Stimulated activated CD8-positive, alpha-beta memory T cell treated with anti-CD3 and anti-CD28 coated beads, Interleukin-4, amount 100 ng/mL, for 4 hours (primary cell): ENCODE measurements at regions not wholly inside any gene's neighbourhood (a gene's known extent, or its start where the extent isn't known, plus 50 kb on each side); places are given as distances from the start of the nearest gene placed in this dataset.

Experiments
- DNase-seq, 2 donors: peaks; one replicate each; pipeline ENCODE4 v3.0.0-alpha.2; 2020; ENCODE audit warnings: low read depth in 2 of 2, low spot score in 1 of 2

DNA sequence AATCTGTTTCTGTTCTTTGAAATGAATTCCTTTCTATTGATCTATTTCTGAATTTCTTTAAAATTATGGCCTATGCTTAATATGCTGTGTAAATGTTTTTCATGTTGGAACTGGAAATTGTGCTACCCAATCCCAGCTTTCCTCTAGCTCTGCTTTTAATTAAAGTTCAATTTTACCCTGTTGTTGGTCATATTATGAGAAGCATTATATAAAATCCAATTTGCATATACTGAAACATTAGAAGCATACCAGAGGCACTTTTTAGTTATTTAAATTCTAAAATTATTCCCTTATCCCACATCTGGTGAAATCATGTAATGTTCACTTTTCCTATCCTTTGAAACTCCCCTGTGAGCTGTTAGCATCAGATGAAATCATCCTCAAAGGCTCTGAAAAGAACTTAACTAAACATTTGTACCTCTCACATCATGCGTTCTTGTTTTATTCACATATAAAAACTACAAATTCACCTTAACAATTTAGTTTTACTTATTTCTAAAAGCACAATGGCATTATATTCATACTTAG, 160.6 kb upstream of the COL21A1 start:
- DNase-seq = no peak

DNA sequence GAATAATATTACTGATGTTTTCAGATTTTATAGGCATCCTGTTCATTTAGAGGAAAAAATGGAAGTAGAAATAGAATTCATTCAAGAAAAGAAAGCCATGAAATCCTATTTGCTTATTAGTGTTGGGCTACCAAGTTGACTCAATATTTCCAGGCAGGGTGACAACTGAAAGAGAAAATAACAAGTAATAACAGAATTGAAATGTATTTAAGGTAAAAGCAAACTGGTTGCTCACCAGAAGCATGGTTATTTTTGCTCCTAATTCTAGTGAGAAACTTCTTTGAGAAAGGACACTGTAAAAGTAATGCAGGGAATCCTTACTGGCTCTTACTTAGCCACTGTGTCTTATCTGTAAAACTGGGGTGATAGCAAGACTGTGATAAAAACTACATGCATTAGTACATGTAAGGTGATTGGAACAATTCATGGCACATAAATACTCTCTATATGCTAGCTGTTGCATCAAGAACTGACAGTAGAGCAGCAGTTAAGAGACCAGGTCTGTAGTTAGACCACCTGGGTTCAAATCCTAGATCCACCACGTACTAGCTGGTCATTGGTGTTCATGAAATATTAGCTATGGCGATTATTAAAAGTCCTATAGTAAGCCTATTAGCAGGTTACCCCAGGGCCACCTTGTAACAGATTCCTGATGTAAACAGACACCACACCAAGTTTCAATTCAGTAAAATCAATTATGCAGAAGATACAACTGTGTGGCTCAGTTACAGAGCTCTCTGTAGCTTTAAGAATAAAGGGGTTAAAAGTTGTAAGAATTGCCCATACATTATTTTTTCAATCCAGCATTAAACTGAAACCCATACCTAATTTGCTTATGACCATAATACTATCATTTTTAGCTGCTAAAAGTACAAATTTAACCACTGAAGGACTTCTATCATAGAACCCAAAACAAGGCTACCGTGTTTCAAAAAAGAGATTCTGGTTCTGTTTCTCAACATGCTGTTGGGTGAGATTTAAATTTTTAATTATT, 159.2 kb upstream of the COL21A1 start:
- no peak for DNase-seq

DNA sequence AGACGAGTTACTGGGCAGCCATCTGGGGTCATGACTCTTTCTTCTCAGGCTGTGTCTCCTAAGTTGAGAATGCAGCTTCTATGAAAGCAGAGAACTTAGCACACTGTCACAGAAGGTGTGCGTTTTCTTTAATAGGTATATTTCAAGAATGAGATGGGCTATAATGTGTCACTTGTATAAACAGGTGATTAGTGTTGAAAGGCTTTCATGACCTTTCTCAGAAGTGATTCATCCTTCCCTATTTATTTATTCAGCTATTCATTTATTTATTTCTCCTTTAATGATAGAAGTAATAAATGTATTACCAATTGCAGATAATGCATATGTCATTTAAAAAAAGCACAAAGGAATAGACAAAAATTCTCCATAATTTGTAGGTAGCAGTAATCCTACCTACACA, 157.2 kb upstream of the COL21A1 start:
- no peak for DNase-seq

DNA sequence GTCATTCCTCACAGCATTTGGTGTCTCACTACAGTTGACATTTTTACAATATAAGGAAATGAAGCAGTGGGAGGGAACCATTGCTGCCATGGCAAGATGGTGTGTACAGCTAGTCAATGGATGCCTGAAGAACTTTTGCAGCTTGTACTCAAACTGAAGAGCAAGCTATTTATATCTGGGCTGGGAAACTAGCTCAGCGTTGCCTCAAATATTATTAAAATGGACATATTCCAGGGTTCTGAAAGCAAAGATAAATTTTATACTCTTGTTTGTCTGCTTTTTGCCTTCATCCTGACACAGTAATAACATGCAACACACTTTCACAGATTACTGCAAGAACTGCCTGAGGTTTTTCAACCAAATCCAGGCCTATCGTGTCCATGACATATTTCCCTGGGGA, 156.4 kb upstream of the COL21A1 start:
- no peak for DNase-seq

DNA sequence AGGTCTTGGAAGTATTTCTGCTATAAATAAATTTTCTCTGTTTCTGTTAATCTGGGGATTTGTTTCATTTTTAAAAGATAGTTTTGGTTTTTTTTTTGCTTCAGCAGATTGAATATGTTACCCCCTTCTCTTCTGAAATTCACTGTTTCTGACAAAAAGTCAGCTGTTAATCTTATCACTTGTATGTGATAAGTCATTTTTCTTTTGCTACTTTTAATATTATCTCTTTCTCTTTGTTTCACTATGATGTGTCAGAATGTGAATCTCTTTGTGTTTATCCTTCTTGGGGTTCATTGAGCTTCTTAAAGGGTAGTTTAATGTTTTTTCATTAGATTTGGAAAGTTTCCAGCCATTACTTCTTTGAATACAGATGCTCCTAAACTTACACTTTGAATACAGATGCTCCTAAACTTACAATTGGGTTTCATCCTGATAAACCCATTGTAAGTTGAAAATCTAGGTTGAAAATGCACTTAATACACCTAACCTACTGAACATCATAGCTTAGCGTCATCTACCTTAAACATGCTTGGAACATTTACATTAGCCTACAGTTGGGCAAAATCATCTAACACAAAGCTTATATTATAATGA, 154.2 kb upstream of the COL21A1 start:
- no peak for DNase-seq

DNA sequence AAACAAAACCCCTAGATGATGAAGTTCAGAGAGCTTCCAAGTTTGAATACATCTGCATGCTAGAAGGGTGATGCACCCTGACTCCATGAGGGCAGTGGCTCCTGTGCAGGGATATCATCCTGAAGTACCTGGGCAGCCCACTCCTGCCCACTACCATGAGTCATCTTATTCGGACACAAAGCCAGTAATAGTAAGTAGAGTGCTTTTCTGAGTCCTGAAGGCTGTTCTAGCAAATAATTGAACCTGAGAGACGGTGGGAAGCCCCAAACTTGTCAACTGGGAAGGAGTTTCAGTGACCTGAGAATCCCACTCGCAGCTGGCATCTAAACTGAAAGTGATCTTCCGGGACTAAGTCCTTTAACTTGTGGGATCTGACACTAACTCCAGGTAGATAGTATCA, 152.9 kb upstream of the COL21A1 start:
- no peak for DNase-seq

DNA sequence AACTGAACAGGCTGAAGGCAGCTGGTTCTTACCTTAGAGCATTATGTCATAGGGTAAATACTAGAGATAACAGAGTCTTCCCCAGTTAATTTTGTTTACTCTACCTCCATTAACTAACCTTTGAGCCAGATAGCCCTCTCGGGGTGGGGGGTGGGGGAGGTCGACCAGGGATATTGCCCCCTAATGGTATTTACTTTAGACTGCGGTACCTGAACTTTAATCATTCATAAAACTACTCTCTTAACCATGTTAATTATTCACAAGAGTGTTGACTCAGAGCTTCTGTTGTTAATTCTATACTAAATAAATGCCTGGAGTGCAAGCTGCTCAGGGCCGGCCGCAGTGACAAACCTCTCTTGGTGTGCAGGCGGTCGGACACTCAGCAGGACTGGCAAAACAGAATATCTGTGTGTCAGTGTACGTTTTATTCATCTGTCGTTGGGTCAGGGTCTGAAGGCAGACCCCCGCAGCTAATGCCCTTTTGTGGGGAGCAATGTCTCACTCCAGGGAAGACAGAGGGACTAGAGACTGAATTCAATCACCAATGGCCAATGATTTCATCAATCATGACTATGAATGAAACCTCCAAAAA, 152.4 kb upstream of the COL21A1 start:
- no peak for DNase-seq

DNA sequence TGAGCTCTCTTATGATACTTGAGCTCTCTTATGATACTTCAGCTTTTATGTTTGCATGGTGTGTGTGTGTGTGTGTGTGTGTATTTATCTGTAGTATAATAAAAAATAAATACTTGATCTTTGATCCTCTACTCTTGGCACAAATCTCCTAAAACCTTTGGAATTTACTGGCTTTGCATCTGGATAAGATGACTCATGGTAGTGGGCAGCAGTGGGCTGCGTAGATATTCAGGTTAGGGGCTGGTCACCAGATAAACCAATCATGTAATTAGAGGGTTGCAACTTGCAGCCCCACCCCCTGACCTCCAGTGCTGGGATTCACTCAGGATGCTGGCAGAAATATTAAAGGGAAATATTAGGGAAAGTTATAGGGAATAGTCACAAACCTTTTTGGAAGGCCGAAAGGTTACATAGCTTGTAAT, 151.9 kb upstream of the COL21A1 start:
- DNase-seq = no peak

DNA sequence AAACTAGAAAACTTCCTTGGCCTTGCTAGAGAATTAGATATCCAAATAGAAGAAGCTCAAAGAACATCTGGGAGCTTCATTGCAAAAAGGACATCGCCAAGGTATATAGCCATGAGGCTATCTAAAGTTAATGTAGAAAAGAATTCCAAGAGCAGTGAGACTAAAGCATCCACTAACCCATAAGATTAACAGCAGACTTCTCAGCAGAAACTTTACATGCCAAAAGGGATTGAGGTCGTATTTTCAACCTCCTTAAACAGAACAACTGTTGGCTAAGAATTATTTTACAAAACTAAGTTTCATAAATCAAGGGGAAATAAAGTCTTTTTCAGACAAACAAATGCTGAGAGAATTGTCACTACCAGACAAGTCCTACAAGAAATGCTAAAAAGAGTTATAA, 149.1 kb upstream of the COL21A1 start:
- DNase-seq = no peak

DNA sequence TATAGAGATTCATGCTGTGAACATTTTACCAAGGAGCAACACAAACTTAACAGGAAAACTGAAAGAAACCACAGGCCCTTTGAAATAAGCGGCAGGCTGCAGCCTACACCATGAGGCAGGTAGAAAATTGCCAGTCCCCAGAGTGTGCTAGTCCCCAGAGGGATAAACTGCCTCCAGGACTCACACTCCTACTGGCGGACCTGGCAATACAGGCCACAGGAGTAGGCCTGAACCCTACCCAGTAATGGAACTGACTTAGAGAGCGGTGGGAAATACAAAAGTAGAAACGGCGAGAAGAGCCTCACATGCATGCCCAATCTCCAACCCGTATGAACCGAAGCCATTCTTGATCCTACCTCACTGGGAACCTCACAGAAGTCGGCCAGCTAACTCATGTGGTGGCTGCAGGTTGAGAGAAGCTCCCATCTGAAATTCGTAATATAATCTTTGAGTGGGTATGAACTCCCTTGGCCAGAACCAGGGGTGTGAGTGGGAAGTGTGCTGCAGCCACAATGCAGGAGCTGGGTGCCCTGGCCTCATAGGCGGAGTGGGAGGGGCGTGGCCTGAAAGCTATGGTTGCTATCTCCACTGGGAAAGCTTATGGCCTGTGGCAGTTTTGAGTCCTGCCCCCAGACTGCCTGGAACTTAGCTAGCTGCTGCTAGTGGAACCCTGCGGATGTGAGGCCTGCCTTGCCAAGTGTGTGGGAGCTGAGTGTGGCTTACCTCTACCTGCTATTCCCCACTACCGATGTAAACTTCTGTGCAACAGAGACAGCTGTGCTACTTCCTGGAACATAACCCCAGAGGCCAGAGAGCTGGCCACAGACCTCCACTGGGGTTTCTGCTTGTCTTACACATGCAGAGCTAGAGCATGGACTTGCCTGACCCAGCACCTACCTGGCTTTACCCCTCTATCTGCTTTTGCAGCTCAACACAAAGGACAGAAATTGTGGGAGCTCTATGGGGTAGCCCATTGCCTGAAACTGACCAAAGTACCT, 146.5 kb upstream of the COL21A1 start:
- no peak for DNase-seq

DNA sequence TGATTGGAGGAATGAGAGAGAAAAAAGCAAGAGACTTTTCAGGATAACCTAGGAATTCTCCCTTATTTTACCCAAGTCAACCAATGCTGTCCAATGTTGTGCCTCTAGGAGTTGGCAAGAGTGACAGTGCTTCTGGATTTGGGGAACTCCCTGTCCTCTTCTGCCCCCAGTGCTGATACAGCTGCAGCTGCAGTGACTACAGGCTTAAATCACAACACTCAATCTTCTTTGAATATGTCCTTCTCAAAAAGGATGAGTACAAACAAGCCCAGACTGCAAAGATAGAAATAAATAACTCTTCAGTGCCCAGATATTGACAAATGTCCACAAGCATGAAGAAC, 141.0 kb upstream of the COL21A1 start:
- DNase-seq = no peak

DNA sequence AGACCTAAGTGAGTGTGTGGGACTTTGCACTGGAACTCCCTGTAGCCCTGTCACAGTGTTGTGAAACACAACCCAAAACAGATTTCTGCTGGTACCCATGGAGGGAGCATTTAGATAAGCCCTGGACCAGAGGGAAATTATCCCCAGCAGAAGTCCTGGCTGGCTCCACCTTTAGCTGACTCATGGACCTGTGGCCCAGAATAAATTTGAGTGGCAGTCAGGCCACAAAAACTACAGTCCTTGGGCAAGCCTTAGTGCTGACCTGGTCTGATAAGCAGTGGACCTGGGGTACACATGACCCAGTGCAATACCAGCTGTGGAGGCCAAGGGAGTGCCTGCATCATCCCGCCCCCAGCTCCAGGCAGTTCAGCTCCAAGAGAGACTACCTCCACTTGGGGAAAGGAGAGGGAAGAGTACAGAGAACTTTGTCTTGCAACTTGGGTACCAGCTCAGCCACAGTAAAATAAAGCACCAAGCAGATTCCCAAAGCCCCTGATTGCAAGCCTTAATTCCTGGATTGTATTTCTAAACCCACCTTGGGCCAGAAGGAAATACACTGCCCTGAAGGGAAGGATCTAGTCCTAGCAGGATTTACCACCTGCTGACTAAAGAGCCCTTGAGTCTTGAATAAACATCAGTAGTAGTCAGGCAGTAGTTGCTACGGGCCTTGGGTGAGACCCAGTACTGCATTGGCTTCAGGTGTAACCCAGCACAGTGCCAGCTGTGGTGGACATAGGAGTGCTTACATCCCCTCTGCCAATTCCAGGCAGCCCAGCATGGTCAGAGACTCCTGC, 140.4 kb upstream of the COL21A1 start:
- DNase-seq = no peak

DNA sequence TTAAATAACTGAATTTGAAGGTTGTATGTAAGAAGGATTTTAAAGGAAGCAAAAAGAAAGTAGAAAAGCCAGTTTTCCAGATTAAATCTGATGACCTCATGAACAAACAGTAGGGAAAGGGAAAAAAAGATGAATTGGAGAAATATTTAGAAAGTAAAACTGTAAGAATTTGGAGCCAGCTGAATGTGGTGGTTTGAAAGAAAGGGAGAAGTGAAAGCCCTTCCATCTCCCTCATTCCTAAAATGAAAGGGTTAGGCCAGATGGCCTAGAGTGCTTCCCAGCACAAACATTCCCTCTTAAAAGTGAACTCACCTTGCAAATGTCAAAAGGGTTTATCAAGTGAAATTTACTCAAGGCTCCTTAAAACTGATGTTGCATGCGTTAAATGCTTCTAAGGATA, 139.3 kb upstream of the COL21A1 start:
- DNase-seq = no peak

DNA sequence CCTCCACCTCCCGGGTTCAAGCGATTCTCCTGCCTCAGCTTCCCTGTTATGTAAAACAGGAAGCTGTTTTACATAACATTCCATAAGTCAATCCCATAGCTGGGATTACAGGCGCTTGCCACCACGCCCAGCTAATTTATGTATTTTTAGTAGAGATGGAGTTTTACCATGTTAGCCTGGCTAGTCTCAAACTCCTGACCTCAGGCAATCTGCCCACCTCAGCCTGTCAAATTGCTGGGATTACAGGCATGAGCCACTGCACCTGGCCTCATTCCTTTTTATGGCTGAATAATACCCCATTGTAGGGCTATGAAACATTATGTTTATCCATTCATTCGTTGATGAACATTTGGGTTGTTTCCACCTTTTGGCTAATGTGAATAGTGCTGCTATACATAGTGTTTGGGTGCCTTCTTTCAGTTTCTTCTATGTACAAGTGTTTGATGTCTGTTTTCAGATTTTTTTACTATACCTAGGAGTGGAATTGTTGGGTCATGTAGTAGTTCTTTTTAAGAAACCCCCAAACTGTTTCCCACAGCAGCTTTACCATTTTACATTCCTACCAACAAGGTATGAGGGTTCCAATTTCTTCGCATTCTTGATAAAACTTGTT, 138.7 kb upstream of the COL21A1 start:
- DNase-seq = no peak

DNA sequence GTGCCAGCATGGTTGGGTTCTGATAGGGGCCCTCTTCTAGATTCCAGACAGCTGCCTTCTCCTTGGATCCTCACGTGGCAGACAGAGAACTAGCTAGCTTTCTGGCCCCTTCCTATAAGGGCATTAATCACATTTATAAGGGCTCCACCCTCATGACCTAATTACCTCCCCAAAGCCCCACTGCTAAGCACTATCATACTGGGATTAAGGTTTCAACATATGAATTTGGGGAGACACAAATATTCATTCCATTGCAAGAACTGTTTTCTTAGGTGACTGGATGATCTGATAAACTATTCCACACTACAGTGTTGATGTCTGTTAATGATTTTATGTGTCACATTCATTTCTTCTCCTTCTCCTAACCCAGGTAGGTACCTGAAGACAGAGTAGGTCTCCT, 135.8 kb upstream of the COL21A1 start:
- no peak for DNase-seq

DNA sequence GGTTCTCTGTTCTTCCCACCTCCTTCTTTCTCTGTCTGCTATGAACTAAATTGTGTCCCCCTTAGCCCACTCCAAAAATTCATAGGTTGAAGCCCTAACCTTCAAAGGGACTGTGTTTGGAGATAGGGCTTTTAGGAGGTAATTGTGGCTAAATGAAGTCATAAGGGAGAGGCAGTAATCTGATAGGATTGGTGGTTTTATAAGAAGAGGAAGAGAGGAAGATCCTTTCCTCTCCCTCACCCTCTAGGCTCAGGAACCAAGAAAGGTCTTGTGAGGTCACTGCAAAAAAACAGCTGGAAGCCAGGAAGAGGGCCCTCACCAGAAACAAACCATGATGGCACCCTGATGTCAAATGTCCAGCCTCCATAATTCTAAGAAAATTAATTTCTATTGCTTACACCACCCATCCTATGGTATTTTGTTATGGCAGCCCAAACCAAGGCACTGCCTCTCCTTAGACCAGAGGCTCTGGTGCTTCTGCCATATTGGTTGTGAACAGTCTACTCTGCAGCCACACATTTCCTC, 135.1 kb upstream of the COL21A1 start:
- DNase-seq = no peak

DNA sequence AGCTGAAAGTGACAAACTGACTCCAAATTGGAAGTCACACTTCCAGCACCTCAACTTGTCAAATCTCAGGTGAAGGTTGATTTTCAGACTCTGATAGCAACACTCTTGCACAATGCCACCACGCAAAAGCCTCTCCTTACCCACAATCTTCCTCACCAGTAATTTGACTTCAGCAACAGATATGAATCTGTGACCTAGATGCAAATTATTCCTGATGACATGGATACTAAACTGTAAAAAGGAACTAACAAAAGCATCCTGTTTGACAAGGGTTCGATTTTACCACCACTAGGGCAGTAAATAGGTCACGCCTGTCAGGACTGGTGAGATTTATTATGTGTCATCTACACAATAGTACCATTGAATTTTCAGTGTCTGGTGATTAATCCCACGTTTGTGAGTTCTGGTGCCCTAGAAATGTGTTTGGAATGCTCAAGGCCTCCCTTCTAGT, 134.4 kb upstream of the COL21A1 start:
- DNase-seq = no peak

DNA sequence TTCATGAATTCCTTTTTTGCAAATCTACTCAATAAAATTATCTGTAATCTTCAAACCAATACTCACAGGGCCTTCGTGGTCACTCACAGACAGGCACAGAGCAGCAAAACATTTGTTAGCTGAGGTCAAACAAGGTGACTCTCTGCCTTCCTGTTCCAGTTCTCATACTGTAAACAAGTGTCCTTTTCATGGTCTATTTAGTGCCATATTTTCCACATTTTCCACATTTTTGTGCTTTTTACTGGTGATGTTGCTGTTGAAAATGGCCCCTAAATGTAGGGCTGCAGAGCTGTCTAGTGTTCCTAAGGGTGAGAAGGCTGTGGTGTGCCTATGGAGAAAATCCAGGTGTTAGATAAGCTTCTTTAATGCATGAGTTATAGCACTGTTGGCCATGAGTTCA, 133.1 kb upstream of the COL21A1 start:
- no peak for DNase-seq

DNA sequence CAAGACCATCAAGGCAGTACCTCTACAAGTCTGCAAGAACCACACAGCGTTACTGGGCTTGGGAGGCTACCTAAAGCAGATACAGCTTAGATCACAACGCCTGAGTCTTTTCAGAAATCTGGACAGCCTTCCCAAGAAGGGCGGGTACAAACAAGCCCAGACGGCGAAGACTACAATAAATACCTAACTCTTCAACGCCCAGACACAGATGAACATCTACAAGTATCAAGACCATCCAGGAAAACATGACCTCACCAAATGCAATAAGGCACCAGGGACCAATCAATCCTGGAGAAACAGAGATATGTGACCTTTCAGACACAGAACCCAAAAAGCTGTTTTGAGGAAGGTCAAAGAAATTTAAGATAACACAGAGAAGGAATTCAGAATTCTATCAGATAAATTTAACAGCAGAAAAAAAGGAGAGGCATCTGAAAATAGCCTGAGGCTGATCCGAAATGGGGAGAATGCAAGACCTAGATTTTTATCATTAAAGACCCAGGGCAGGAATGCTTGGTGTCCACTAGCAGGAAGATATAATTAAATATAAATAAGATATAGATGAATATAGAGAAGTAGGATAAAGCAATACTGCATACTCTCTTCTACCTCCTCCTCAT, 131.7 kb upstream of the COL21A1 start:
- no peak for DNase-seq
